HTR-8/SVneo (cell line): ENCODE measurements at regions not wholly inside any gene's neighbourhood (a gene's known extent, or its start where the extent isn't known, plus 50 kb on each side); places are given as distances from the start of the nearest gene placed in this dataset.
"Not testable (repeated sequence)": the region's sequence is repeated elsewhere in the genome, so short reads cannot be mapped to it uniquely, and the experiment has no call there.

Experiments
- DNase-seq: peaks from one replicate; pipeline ENCODE4 v3.0.0; 2011; ENCODE audit warnings: low spot score, mixed read lengths; ENCODE audit not compliant: insufficient read length
- FAIRE-seq: peaks from 2 replicates; lab custom pipeline; 2011; peaks lifted over from hg19 to GRCh38; lab: Jason Lieb, UNC

GRCh38 chr6:167208819-167209576 is 51.2 kb upstream of the GPR31 start:
- FAIRE-seq (no peak), DNase-seq (no peak)

- DNase-seq = no peak
- FAIRE-seq = no peak
Measured at GRCh38 chr6:167209577-167209975, 51.8 kb upstream of the GPR31 start.

- no peak for DNase-seq
- no peak for FAIRE-seq
Measured at GRCh38 chr6:167210375-167211294, 52.9 kb upstream of the GPR31 start.

GRCh38 chr6:167211295-167211648 is 53.5 kb upstream of the GPR31 start:
- FAIRE-seq (no peak), DNase-seq (no peak)

GRCh38 chr6:167211881-167212712 is 54.3 kb upstream of the GPR31 start:
- FAIRE-seq (no peak), DNase-seq (no peak)

GRCh38 chr6:167212713-167213005 is 54.9 kb upstream of the GPR31 start:
- FAIRE-seq (no peak), DNase-seq (no peak)

GRCh38 chr6:167214206-167214605 is 56.4 kb upstream of the GPR31 start:
- DNase-seq = no peak

GRCh38 chr6:167215429-167216250 is 57.9 kb upstream of the GPR31 start:
- FAIRE-seq, DNase-seq: not testable (repeated sequence)

More at GRCh38 chr6:167214206-167214605, 56.4 kb upstream of the GPR31 start:
- no peak for FAIRE-seq

GRCh38 chr6:167216390-167217050 is 58.7 kb upstream of the GPR31 start:
- FAIRE-seq = not testable (repeated sequence)

GRCh38 chr6:167217073-167217472 is 59.3 kb upstream of the GPR31 start:
- DNase-seq, FAIRE-seq: not testable (repeated sequence)

More at GRCh38 chr6:167216390-167217050, 58.7 kb upstream of the GPR31 start:
- DNase-seq = not testable (repeated sequence)

- not testable (repeated sequence) for FAIRE-seq, DNase-seq
Measured at GRCh38 chr6:167217951-167218759, 60.4 kb upstream of the GPR31 start.

GRCh38 chr6:167219079-167219478 is 61.3 kb upstream of the GPR31 start:
- not testable (repeated sequence) for FAIRE-seq, DNase-seq

- DNase-seq (no peak), FAIRE-seq (no peak)
Measured at GRCh38 chr6:167219967-167220512, 62.3 kb upstream of the GPR31 start.

GRCh38 chr6:167221400-167222201 is 63.8 kb upstream of the GPR31 start:
- DNase-seq (no peak), FAIRE-seq (no peak)

- DNase-seq, FAIRE-seq: not testable (repeated sequence)
Measured at GRCh38 chr6:167225566-167226382, 65.3 kb upstream of the UNC93A start.

GRCh38 chr6:167226383-167226685 is 64.8 kb upstream of the UNC93A start:
- DNase-seq (no peak), FAIRE-seq (no peak)
